GM04503 (cell line): ENCODE measurements at regions not wholly inside any gene's neighbourhood (a gene's known extent, or its start where the extent isn't known, plus 50 kb on each side); places are given as distances from the start of the nearest gene placed in this dataset.
"Not testable (repeated sequence)": the region's sequence is repeated elsewhere in the genome, so short reads cannot be mapped to it uniquely, and the experiment has no call there.

Experiments
- DNase-seq: peaks from one replicate; pipeline ENCODE4 v3.0.0-alpha.2; 2012; ENCODE audit warnings: low read depth

DNA sequence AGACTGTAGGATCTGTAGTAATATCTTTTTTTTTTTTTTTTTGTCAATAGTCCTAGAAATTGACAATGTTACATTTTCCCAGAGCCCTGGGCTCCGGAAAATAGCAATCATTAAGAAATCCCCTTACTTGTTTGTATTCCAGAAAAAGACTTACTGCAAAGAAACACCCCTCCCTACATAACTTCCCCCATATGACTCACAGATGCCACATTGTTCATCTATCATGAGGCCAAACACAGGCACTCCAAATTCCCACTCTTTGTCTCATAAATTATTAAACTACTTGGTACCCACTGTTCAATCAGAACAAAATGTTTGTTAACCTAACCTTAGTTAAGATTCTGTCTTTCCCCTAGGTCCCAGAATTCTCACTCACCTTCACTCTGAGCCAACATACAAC is 53.5 kb downstream of the TEX51 start:
- no peak for DNase-seq

DNA sequence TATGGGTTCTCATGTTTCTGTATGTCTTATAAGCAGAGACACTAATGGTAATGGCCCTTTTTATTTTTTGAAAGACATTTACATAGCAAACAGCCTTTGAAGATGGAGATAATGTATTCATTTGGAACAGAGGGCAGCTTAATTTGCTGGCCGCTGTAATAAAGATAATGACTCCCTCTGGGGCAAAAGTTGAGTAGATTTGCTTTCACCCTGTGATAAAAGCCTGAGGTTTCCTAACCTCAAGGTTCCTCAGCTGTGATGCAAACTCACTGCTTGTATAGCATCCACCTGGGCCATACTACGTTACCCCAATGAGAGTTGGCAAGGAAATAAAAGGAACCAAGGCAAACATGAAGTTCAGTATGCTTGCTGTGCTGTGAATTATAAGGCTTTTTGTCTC is 54.8 kb downstream of the TEX51 start:
- no peak for DNase-seq

DNA sequence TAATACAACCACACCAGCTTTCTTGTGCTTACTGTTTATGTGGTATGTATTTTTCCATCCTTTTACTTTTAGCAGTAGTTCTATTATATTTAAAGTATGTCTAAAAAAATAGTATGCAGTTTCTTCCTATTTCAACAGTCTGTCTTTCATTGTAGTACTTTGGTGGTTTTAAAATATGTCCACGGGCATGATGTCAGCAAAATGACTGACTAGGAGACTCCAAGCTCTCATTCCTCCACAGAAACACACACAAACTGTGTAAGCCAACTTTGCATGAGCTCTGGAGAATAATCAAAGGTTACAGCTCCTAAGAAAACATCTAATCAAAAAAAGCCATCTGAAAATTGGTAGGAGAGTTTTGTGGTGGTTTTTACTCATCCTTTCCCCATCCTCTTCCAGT is 56.1 kb downstream of the TEX51 start:
- DNase-seq = no peak

DNA sequence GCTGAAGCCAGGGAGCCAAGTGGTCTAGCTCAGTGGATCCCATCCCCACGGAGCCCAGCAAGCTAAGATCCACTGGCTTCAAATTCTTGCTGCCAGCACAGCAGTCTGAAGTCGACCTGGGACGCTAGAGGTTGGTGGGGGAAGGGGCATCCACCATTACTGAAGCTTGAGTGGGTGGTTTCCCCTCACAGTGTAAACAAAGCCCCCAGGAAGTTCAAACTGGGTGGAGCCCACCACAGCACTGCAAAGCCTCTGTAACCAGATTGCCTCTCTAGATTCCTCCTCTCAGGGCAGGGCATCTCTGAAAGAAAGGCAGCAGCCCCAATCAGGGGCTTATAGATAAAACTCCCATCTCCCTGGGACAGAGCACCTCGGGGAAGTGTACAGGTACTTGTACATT is 58.1 kb downstream of the TEX51 start:
- DNase-seq = not testable (repeated sequence)

DNA sequence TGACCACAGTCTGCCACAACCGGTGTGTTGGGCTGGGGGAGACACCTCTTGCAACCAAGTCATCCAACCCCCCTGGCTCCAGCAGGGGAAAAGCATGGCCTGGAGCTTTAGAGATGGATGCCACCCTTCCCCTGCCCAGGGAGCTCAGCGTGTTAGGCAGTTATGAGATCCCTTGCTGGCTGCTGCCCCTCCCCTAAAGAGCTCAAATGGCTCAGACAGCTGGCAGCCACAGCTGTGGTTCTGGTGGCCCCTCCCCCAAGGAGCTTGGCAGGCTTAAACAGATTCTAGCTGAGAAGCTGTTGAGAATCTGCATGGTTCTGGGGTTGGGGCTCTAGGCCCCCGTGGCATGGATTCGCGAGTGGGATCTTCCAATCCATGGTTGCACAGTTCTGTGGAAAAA is 64.7 kb downstream of the TEX51 start:
- DNase-seq = no peak

DNA sequence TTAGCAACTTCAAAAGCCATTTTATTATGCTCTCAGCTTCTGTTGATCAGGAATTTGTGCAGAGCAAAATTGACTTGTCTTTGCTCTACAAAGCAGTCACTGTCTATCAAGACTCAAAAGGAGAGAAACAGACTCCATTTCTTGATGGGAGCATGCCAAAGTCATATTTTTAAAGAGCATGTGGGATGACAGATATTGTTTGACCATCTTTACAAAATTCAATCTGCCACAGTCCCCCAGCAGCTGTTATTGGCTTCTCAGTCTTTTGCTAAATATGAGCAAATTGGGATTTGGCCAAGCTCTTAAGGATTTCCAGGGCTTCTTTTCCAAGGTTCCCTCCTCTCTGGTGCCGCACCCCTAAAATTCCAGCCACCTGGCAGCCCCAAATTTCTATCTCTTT is 67.9 kb downstream of the TEX51 start:
- DNase-seq = no peak

DNA sequence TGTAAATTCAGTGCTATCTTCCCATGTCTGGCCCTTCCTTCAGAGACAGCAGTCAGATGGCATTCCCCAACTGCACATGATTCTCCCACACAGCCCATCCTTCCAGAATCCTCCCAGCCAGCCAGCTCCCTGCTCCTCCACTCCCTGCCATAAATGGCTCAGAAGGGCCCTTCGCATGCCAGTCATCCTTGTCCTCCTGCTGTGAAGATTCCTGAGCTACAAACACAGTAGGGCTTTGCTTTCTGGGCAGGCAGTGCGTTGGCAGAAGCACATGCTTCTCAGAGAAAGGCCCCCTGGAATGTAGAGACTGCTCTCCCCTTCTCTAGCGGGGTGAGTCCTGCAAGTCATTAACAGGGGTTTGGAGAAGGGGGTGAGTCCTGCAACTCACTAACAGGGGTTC is 71.9 kb downstream of the TEX51 start:
- no peak for DNase-seq

DNA sequence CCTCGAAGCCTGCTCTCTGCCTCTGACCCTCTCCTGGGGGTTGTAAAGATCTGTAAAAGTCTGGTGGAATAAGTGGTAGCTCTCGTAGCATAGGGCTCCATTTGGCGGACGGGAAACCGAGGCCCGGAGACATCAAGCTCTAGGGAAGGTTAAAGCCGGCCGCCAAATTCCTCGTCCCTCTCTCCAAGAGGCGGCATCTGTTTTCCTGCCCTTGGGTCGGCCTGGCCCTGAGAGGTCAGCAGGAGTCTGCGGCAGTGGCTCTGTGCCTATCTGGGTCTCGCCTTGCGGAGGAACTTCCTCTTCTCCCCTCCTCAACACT is 72.4 kb downstream of the TEX51 start:
- DNase-seq = no peak

DNA sequence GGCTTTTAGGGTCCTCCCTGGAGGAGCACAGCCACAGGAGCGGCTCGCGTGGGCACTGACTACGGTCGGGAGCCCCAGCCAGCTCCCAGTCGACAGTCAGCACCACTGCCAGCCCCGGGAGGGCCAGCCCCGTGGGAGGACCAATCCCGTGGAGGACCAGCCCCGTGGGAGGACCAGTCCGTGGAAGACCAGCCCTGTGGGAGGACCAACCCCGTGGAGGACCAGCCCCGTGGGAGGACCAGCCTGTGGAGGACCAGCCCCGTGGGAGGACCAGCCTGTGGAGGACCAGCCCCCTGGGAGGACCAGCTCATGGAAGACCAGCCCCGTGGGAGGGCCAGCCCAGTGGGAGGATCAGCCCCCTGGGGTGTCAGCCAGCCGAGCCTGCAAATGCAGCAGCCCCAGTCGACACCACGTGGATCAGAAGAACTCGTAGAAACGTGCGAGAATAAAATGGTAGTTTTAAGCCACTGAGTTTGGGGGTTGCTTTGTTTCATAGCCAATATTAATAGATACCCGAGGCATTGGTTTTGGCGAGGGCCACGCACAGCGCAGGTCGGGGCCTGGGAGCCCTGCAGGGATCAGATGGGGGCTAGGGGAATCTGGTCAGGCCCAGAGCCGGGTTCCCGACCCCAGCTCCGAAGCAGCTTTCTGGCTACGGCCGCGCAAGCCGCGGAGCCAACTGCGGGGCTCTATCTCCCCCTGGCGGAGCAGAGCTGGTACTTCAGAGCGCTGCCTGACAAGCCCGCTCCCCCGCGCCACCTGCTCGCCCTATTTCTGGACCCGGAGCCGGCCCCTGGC is 73.0 kb downstream of the TEX51 start:
- DNase-seq = peak; percentile 17

DNA sequence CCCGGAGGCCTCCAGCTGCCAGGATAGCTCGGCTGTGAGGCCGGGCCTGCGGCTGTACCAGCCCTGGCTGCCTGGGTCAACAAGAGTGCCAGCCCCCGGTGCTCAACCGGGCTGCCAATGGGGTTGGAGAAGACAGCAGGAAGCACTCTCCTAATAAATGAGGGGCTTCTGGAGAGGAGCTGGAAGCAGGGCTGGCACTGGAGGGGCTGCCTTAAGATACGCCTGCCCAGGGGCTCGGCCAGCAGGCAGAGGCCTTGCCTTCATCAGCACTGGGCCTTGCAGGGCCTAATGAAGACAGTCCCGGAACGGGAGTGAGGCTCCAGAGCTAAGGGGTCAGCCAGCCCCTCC is 73.6 kb downstream of the TEX51 start:
- DNase-seq = no peak

DNA sequence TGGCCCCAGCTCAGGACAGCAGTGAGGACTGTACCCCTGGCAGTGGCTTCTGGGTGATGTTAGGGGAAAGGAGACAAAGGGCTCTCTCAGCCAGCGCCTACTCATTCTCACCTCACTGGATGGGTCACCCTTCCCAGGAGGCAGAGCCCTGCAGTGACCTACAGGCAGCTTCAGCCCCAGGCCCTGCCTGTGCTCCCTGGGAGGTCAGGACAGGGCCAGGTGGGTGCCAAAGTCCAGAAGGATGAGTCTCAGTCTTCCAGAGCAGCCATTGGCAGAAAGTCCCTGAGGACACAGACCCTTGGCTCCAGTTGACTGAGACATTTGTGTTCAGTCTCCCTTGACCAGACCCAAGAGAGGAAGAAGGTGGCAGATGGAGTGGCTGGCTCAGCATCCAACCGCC is 75.1 kb downstream of the TEX51 start:
- DNase-seq = no peak

DNA sequence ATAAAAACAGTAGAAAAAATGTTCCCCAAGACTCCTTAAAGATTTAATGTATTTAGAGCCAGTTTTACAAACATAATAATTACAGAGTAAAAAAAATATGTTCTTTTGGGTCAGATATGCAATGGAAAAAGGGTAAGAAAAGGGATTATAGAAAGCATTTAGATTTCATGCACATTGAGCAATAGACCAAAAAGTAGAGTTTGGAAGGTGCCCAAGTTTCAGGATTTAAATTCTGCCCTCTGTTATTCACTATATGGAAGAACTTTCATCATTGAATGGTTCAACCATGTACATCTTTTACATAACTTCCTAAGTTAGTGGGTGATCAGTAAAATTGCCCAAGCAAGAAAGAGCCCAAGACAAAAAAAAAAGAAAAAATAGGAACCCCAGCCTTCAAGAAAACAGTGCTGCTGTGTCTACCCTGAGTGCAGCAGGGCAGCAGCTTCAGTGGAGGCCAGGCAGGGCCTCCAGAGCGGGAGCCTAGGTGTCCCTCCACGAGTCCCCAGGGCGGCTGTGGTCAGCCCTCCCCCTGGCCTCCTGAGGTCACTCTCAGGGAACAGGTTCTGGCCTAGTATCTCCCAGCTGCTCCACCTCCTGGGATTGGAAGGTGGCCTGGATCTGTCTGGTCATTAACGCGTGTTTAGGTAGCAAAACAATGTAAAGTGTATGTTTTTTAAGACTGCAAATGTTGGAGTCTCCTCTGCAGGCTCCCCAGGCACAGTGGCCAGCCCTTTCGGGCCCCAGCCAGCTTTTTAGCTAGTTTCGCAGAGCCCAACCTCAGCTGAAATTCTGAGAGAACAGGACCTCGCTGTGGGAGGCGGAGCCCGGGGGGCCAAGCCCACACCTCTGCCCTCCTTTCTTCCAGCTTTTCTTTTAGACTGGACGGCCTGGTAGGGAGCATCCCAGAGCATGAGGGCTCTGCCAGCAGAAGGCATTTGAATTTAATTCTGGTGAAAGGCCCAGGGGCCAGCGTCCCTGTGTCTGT is 77.3 kb downstream of the TEX51 start:
- no peak for DNase-seq

DNA sequence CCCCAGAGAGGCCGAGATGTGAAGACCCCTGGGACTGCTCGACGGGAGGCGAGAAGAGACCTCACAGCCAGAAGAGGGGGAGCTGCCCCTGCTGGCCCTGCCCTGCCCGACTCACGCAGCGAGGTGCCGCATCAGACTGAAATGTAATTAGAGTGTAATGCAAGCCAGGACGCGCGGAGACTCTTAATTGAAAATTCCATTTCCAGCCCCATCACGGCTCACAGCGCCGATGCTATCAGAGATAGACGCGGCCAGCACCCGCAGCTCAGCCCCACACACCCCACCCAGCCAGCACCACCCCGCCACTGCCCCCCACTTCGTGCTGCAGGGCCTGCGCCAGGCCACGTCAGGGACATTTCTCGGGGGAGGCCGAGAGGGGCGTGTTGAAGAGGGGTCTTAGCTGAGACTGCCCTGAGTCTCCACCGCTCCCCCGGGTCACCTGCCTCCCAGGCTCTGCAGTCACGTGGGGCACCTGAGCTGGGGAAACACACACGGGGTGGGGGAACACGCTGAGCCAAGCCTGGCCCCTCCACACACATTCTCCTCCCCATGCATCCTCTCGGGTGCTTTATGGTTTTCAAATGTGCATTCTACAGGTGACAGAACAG is 78.1 kb downstream of the TEX51 start:
- no peak for DNase-seq

DNA sequence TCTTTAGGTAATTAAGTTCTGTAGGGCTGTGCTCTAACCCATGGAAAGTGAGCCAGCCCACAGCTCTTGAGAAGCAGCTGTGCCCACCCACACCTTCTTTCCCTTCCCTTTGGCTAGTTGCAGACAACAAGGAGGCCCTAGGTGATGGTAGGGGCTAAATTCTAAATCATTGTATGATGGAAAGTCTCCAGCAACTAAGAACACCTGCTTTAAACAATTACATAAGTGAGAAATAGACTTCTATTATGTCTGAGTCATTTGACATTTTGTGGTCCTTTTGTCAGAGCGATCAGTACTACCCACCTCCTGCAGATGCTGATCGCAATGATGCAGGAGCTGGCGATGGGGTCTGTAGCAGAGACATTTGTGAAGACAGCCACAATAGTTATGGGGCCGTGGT is 79.6 kb downstream of the TEX51 start:
- no peak for DNase-seq

DNA sequence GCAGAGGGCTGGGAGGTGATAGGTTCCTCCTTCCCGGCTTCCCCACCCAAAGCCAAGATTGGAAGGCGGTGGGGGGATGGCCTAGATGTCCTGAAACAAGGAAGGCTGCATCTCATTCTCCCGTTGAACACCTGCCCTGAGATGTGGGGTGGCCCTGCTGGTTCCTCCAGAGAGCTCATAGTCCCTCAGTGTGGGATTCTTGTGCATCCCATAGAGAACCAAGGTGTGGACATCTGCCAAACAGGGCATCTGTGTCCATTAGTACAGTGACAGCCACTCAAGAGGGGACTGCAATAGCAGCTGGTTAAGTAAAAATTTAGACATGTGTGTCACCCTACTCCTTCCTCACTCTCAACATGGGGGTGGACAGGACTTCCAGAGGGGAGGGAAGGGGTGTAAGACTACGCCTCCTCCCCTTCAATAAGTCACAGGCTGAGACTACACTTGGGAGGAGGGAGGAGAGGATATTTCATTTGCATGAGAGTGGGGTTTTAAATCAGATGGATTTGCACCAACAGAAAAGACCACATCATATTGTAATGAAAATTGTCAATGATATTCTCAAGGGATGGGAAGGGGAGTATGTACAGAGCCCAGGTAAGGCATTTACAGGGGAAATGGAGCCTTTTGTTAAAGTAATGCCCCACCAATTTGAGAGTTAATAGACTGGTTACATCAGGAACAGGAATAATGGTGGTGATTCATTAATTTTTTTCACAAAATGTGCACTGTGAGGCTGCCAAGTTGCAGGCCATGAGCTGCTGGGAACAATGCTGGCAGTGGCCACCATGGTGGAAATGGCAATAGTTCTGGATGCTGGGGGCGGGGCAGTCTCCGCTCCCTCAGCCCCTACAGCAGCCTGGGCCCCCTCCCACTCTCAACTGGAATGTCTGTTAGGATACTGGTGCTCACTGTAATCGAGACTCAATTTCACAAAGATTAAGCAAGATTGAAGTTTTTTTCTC is 80.6 kb downstream of the TEX51 start:
- DNase-seq = no peak

DNA sequence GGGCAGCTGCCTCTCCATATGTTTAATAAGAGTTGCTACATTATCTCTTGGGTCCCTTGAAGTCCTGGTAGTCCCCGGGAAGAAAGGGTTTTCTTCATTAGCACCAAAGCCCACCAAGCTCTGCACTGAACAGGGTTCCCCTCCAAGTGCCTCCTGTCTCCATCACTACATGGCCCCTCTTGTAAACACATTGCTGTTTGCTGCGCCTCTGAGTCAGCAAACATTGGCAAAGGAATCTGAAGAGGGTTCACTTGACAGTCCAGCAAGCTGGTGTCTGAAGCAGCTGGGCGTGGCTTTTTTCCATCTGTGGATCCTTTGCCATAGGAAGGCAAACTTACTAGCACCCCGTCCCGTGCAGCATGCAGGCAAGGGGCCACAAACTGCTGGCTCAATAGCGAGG is 82.8 kb downstream of the TEX51 start:
- DNase-seq = no peak

DNA sequence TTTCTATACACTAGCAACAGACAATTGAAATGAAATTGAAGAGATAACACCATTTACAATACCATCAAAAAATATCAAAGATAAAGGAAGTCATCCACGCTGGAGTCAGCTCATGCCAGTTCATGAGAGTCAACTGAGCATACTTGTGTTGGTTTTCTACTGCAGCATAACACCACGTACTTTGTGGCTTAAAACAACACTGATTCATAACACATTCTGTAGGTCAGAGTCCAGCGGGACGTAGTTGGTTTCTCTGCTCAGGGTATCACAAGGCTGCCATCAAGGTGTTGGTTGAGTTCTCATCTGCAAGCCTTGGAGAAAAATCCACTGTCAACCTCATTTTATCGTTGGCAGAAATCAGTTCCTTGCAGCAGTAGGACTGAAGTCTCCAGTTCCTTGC is 84.2 kb downstream of the TEX51 start:
- no peak for DNase-seq

DNA sequence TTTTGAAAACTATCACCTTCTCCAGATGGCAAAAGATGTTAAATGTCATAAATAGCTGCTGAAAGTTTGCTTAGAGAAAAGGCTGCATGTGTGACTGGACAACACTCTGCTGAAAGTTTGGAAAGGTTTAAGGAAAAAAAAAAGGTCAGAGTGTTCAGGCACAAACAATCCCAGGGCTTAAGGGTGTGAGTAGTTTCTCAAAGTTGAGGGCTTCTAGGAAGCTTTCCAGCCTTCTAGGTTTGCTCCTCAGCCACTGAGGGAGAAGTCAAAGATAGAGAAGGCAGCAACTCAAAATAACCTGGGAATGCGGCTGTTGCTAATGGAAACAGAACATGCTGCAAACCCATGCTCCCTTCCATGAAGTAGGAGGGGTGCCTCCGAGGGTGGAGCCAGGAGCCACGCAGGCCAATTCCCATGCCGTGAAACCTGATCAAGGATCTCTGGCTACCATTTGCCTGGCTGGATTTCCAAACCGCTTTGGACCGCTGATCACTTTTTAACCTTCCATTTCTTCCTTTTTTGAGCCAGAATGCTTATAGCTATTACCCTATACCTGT is 88.0 kb downstream of the TEX51 start:
- no peak for DNase-seq

DNA sequence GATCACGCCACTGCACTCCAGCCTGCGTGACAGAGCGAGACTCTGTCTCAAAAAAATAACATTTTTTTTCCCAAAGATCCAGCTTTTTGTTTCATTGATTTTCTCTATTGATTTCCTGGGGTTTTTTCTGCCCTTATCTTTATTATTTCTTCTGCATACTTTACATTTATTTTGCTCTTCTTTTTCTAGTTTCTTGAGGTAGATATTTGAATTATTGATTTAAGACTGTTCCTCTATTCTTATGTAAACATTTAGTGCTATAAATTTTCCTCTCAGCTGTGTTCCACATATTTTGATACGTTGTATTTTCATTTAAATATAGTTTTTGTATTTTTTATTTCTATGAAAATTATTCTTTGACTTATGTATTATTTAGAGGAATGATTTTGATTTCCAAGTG is 89.8 kb downstream of the TEX51 start:
- no peak for DNase-seq

DNA sequence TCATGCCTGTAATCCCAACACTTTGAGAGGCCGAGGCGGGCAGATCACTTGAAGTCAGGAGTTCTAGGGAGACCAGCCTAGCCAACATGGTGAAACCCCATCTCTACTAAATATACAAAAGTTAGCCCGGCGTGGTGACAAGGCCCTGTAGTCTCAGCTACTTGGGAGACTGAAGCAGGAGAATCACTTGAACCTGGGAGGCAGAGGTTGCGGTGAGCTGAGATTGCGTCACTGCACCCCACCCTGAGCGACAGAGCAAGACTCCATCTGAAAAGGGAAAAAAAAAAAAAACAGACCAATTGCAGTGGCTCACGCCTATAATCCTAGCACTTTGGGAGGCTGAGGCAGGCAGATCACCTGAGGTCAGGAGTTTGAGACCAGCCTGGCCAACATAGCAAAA is 90.4 kb downstream of the TEX51 start:
- not testable (repeated sequence) for DNase-seq

DNA sequence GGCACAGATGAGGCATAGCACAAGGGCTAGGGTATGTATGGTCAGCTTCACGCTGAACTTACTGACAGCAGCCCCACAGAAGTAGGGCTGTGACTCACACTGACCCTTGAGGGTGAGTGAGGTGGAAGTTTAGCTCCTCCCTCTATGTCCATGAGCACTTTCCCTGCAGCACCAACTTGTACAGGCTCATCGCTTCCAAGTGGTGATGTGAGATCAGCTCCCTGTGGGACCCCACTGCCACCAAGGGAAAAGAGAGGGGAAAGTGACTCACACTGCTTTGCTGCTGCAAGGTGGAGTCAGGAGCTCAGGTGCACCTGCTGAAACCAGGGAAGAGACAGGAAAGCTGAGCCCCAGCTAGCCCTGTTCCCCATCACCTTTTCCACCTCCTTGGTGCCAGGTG is 91.5 kb downstream of the TEX51 start:
- DNase-seq = no peak
